Peyer's patch (tissue), 4 donors: ENCODE measurements at regions not wholly inside any gene's neighbourhood (a gene's known extent, or its start where the extent isn't known, plus 50 kb on each side); places are given as distances from the start of the nearest gene placed in this dataset.

ENCODE experiments used
- POLR2A ChIP-seq, 2 donors: fragments of 450-650 bp; IDR thresholded peaks; one replicate each; pipeline ENCODE4 v1.5.1; 2017; ENCODE audit warnings: antibody characterized with exemption in 2 of 2, mild to moderate bottlenecking in 2 of 2, moderate library complexity in 2 of 2
- TF ChIP-seq, protein P1 (sequence below), 6 experiments: fragments of 450-650 bp in 4 of 6; fragments of 200-600 bp in 2 of 6; sonication (generic) in 1 of 6; IDR thresholded peaks; one replicate each; pipeline ENCODE4 v1.5.1; 2017 to 2019; ENCODE audit warnings: antibody characterized with exemption in 6 of 6, mild to moderate bottlenecking in 3 of 6, moderate library complexity in 1 of 6

GRCh38 chr9:134502809-134503211, 138.8 kb upstream of the COL5A1 start:
- TF ChIP-seq, protein P1, sequence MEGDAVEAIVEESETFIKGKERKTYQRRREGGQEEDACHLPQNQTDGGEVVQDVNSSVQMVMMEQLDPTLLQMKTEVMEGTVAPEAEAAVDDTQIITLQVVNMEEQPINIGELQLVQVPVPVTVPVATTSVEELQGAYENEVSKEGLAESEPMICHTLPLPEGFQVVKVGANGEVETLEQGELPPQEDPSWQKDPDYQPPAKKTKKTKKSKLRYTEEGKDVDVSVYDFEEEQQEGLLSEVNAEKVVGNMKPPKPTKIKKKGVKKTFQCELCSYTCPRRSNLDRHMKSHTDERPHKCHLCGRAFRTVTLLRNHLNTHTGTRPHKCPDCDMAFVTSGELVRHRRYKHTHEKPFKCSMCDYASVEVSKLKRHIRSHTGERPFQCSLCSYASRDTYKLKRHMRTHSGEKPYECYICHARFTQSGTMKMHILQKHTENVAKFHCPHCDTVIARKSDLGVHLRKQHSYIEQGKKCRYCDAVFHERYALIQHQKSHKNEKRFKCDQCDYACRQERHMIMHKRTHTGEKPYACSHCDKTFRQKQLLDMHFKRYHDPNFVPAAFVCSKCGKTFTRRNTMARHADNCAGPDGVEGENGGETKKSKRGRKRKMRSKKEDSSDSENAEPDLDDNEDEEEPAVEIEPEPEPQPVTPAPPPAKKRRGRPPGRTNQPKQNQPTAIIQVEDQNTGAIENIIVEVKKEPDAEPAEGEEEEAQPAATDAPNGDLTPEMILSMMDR (IDR thresholded peaks at IDR 0.05), result no peak
- TF ChIP-seq POLR2A (IDR thresholded peaks at IDR 0.05), result no peak
